IPS-18c (cell line): ENCODE measurements at regions not wholly inside any gene's neighbourhood (a gene's known extent, or its start where the extent isn't known, plus 50 kb on each side); places are given as distances from the start of the nearest gene placed in this dataset.
"Not testable (repeated sequence)": the region's sequence is repeated elsewhere in the genome, so short reads cannot be mapped to it uniquely, and the experiment has no call there.

Experiments used
- H3K4me3 ChIP-seq: 2 replicates; pipeline ENCODE4 v1.7.0; 2013; ENCODE audit warnings: low read depth, mild to moderate bottlenecking, low read length, moderate library complexity; ENCODE audit not compliant: insufficient read depth
- H3K9me3 ChIP-seq: one replicate; pipeline ENCODE4 v1.6.1; 2013; ENCODE audit warnings: mild to moderate bottlenecking, low read length, moderate library complexity; ENCODE audit not compliant: control insufficient read depth, insufficient read depth

GRCh38 chr6:16936893-16937292 is 165.0 kb upstream of the STMND1 start:
- Histone ChIP-seq H3K9me3 (no peaks in the 10 kb centered on the region), H3K4me3 (no peak overlapping the region)

- Histone ChIP-seq H3K4me3 (no peak overlapping the region), H3K9me3 (no peaks in the 10 kb centered on the region)
These were observed 167.9 kb upstream of the STMND1 start for GRCh38 chr6:16933961-16934360.

GRCh38 chr6:16933532-16933931 is 168.3 kb upstream of the STMND1 start:
- no peak overlapping the region for H3K4me3 ChIP-seq
- no peaks in the 10 kb centered on the region for H3K9me3 ChIP-seq

- H3K4me3 ChIP-seq, result no peak overlapping the region
- no peaks in the 10 kb centered on the region for H3K9me3 ChIP-seq
These were observed 168.9 kb upstream of the STMND1 start for GRCh38 chr6:16932920-16933319.

DNA sequence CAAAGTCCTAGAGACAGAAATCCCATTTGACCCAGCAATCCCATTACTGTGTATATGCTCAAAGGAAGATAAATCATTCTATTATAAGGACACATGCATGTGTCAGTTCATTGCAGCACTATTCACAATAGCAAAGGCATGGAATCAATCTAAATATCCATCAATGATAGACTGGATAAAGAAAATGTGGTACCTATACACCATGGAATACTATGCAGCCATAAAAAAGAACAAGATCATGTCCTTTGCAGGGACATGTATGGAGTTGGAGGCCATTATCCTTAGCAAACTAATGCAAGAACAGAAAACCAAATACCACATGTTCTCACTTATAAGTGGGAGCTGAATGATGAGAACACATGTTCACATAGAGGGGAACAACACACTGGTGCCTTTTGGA is 169.8 kb upstream of the ATXN1 start:
- H3K4me3 ChIP-seq, H3K9me3 ChIP-seq: not testable (repeated sequence)

GRCh38 chr6:16930432-16930831 is 169.2 kb upstream of the ATXN1 start:
- Histone ChIP-seq H3K4me3 (no peak overlapping the region), H3K9me3 (no peaks in the 10 kb centered on the region)

- H3K4me3 ChIP-seq, result no peak overlapping the region
- no peaks in the 10 kb centered on the region for H3K9me3 ChIP-seq
These were observed 168.5 kb upstream of the ATXN1 start for GRCh38 chr6:16929809-16930208.

GRCh38 chr6:16928387-16928786 is 167.1 kb upstream of the ATXN1 start:
- no peaks in the 10 kb centered on the region for H3K9me3 ChIP-seq

GRCh38 chr6:16927205-16927604 is 165.9 kb upstream of the ATXN1 start:
- Histone ChIP-seq H3K9me3 (no peaks in the 10 kb centered on the region), H3K4me3 (no peak overlapping the region)

More at GRCh38 chr6:16928387-16928786, 167.1 kb upstream of the ATXN1 start:
- H3K4me3 ChIP-seq, result no peak overlapping the region

DNA sequence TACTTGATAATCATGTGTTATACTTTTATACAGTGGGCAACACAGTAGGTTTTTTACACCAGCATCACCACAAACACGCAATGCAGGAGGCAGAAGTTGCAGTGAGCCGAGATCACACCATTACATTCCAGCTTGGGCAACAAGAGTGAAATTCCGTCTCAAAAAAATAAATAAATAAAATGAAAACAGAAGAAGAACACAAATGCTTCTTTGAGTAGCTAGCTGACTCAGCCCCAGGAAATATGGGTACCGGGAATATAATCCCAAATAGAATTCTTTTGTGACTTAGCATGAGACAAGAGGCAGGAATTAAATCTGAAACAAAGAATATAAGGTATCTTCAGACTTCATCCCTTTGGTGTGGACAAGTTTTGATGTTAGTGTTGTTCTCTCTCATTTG is 164.2 kb upstream of the ATXN1 start:
- H3K4me3 ChIP-seq, result no peak overlapping the region
- H3K9me3 ChIP-seq, result no peaks in the 10 kb centered on the region

- no peak overlapping the region for H3K4me3 ChIP-seq
- no peaks in the 10 kb centered on the region for H3K9me3 ChIP-seq
These were observed 161.0 kb upstream of the ATXN1 start for GRCh38 chr6:16922282-16922681.

GRCh38 chr6:16921399-16922110 is 160.3 kb upstream of the ATXN1 start:
- Histone ChIP-seq H3K4me3 (no peak overlapping the region), H3K9me3 (no peaks in the 10 kb centered on the region)

DNA sequence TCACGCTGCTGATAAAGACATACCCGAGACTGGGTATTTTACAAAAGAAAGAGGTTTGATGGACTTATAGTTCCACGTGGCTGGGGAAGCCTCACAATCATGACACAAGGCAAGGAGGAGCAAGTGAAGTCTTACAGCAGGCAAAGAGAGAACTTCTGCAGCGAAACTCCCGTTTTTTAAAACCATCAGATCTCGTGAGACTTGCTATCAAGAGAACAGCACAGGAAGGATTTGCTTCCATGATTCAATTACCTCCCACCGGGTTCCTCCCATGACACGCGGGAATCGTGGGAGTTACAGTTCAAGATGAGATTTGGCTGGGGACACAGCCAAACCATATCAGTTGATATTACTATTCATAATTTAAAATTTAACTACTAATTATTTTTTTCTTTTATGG is 157.3 kb upstream of the ATXN1 start:
- Histone ChIP-seq H3K9me3 (no peaks in the 10 kb centered on the region), H3K4me3 (no peak overlapping the region)

DNA sequence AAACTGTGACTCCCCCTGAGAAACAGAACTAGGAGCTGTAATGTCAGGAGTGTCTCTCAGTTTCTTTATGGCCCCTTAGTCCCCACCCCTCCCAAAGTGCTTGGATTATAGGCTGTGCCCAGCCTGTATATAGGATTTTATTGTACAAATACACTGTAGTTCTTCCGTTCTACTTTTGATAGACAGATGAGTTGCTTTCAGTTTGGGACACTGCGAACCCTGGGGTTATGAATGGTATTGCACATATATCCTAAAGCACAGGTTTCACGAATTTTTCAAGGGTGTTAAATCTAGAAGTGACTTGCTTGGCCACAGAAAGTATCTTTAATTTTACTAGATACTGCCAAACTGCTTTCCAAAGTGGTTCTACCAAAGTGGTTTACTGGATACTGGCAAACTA is 152.9 kb upstream of the ATXN1 start:
- peaks cover 2% of the 10 kb centered on the region for H3K9me3 ChIP-seq
- H3K4me3 ChIP-seq, result no peak overlapping the region

DNA sequence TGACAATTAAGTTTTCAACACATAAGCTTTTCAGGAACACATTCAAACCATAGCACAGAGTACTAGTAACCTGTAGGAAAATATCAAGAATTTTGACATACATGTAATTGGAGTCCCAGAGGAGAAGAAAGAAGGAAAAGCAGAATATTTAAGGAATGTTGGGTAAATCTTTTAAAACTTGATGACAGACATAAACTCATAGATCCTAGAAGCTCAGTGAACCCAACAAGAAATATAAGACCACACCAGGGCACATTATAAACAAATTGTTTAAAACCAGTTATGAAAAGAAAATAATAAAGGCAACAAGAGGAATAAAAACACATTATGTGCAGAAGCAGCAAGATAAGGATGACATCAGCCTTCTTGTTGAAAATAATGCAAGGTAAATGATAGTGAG is 151.5 kb upstream of the ATXN1 start:
- no peak overlapping the region for H3K4me3 ChIP-seq
- H3K9me3 ChIP-seq, result peaks cover 2% of the 10 kb centered on the region

DNA sequence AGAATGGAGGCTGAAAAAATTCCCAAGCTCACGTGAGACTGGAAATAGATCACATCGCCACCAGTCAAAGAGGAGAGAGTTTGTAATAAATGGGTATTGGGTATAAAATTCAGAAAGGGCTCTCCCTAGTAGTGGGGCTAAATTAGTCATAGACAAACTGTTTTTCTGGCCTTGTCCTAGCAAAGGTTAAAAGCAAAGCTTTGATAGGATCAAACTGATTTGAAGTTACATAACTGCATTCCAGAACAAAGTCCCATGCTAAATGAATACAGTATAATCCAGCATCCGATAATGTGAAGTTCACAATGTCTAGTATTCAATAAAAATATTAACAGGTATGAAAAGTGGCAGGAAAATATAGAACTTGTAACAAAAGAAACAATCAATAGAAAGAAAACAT is 149.8 kb upstream of the ATXN1 start:
- no peak overlapping the region for H3K4me3 ChIP-seq
- H3K9me3 ChIP-seq, result peaks cover 2% of the 10 kb centered on the region

- Histone ChIP-seq H3K4me3 (no peak overlapping the region), H3K9me3 (peaks cover 2% of the 10 kb centered on the region)
These were observed 148.5 kb upstream of the ATXN1 start for GRCh38 chr6:16909658-16910360.

GRCh38 chr6:16907991-16908390 is 146.7 kb upstream of the ATXN1 start:
- no peak overlapping the region for H3K4me3 ChIP-seq
- peaks cover 2% of the 10 kb centered on the region for H3K9me3 ChIP-seq

GRCh38 chr6:16904957-16905356 is 143.7 kb upstream of the ATXN1 start:
- no peaks in the 10 kb centered on the region for H3K9me3 ChIP-seq
- H3K4me3 ChIP-seq, result no peak overlapping the region
